KBM-7 (cell line): ENCODE measurements at regions not wholly inside any gene's neighbourhood (a gene's known extent, or its start where the extent isn't known, plus 50 kb on each side); places are given as distances from the start of the nearest gene placed in this dataset.
"Not testable (repeated sequence)": the region's sequence is repeated elsewhere in the genome, so short reads cannot be mapped to it uniquely, and the experiment has no call there.

ENCODE experiments used
- DNase-seq: peaks from one replicate; pipeline ENCODE4 v3.0.0-alpha.2; 2015
- in situ Hi-C: fragments of 300-500 bp; cut with MboI; formaldehyde crosslinking; loops from 2 replicates; pipeline ENCODE4 v1.14.3; 2020; ENCODE audit warnings: low sequenced_read_pairs, low pct_unique_long_range_greater_than_20kb, mixed read lengths

DNA sequence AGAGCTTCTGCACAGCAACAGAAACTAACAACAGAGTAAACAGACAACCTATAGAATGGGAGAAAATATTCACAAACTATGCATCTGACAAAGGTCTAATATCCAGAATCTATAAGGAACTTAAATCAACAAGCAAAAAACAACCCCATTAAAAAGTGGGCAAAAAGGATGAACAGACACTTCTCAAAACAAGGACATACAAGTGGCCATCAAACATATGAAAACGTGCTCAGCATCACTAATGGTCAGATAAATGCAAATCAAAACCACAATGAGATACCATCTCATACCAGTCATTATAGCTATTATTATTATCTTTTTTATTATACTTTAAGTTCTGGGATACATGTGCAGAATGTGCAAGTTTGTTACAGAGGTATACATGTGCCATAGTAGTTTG, 252.6 kb downstream of the PTGER3 start:
- in situ Hi-C loops, DNase-seq: not testable (repeated sequence)

DNA sequence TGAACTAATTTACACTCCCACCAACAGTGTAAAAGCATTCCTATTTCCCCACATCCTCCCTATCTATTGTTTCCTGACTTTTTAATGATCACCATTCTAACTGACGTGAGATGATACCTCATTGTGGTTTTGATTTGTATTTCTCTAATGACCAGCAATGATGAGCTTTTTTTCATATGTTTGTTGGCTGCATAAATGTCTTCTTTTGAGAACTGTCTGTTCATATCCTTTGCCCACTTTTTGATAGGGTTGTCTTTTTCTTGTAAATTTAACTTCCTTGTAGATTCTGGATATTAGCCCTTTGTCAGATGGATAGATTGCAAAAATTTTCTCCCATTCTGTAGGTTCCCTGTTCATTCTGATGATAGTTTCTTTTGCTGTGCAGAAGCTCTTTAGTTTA, 251.3 kb downstream of the PTGER3 start:
- in situ Hi-C loops = not testable (repeated sequence)

GRCh38 chr1:70802625-70803024, 245.0 kb downstream of the PTGER3 start:
- in situ Hi-C loops = not testable (repeated sequence)

More for the DNA sequence above, 251.3 kb downstream of the PTGER3 start:
- not testable (repeated sequence) for DNase-seq

GRCh38 chr1:70805641-70806040, 242.0 kb downstream of the PTGER3 start:
- no peak for DNase-seq
- in situ Hi-C loops = no loop called here

More at GRCh38 chr1:70802625-70803024, 245.0 kb downstream of the PTGER3 start:
- not testable (repeated sequence) for DNase-seq

- DNase-seq = no peak
- in situ Hi-C loops = no loop called here
Observed at GRCh38 chr1:70807088-70807664, 240.4 kb downstream of the PTGER3 start.

GRCh38 chr1:70809069-70809468, 238.5 kb downstream of the PTGER3 start:
- in situ Hi-C loops = no loop called here

DNA sequence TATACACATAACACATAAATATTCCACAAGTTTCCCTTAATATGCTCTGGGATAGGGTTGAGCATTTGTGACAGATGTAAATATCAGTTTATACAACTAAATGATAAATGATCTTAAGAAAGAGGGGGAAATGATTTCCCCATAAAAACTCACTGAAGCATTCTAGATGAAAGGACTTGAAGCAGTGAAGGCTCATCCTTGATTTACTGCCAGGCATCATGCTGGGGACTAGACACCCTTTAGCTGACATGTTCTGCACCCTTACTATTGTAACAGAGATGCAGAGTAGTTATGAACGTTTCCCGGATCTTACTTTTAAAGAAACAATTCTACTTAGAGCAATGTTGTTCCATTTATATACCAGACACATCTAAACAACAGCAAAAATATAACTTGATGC, 235.8 kb downstream of the PTGER3 start:
- in situ Hi-C loops = no loop called here
- no peak for DNase-seq

More at GRCh38 chr1:70809069-70809468, 238.5 kb downstream of the PTGER3 start:
- DNase-seq = no peak

DNA sequence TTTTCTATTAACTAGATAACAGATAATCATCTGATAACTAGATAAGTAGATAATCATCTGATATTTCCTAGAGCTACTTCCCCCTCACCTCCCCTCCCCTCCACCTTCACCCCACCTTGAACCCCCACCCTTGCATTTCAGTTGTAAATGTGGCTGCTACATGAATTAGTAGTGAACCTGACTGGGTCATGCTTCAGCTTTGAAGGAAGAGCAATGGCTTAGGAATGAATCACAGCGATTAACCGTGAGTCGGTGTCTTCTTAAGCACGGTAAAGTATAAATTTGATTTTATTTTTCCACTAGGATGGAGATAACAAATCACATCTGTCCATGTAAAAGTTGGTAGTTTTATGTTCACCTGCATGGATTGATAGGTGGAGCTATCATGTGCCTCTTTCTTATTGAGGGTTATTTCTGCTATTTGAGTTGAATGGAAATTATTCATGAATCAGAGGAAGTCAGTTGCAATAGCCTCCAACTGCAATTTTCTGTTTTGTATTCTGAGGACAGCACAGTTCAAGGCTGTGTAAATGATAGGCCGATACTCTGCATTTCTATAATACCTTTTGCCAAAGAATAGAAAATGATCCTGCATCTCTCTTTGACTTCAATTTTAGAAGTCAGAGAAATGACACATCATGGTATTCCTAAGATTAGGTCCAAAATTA, 235.0 kb downstream of the PTGER3 start:
- in situ Hi-C loops = no loop called here
- DNase-seq = no peak

- no peak for DNase-seq
- in situ Hi-C loops = no loop called here
Observed at GRCh38 chr1:70818401-70818800, 229.2 kb downstream of the PTGER3 start.

DNA sequence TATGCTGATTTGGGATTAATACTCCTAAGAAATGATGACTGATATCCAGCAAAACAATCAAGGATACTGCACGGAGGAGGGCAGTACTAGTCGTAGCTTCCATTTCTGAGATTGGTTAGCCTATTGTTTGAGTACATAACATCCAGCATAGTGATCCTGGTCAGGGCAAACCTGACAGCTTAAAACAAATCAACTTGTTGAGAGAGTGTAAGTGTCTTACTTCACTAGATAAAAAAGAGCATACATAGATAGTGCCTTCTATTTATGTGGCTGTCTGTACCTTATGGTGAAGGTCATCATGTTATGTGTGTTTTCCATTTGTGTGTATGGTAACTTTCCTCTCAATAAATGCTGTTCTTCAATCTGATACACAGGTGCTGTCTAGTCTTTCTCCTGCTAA, 228.4 kb downstream of the PTGER3 start:
- DNase-seq = no peak

DNA sequence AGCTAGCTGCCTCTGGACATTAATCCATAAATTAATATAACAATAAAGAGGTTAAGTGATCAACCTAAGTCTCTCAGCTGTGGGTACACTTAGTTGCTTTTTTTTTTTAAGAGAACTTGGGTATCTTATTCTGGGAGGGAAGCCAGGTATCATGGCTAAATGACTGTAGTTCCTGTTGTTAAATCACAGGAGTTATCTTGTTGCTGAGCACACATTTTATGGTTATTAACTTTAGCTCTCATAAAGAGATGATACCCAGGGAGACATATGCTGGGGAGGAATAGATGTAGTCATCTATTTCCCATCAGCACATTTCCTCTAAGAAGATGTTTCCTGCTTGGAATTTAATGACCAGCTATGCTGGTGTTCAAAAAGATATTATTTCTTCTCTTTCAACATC, 227.8 kb downstream of the PTGER3 start:
- no peak for DNase-seq
- in situ Hi-C loops = no loop called here

More for the DNA sequence above, 228.4 kb downstream of the PTGER3 start:
- in situ Hi-C loops = no loop called here

DNA sequence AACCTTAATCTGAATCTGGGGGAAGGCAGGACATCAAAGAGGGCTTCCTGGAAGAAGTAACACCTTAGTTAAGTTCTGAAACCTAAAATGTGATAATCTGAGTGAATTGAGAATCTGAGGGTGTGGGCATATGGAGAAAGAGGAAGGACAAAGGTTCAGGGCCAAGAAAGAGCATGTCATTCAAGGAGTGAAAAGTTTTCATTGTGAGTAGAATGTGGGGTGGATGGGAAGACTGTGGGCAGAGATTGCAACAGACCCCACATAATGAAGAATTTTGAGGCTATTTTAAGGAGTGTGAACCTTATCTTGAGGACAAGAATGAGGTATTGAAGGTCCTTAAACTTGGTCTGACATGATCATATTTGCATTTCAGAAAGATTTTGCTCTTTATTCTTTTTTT, 227.2 kb downstream of the PTGER3 start:
- in situ Hi-C loops = no loop called here

DNA sequence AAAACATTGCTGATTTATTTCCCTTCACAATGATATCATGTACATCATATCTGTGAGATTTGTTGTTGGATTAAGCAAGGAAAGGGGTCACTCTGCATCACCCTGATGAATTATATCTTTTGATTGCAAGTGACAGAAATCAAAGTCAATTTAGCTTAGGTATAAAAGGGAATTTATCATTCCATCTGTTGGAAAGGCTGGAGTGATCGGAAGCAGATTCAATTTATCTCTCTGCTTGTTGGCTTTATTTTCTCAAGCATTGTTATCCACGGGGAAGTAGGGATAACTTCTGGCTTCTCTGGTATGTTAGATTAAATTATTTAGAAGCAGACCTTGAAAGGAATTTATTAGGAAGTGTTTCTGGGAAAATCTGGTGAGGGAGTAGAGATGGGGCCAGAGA, 226.6 kb downstream of the PTGER3 start:
- DNase-seq = no peak
- in situ Hi-C loops = no loop called here

More for the DNA sequence above, 227.2 kb downstream of the PTGER3 start:
- DNase-seq = no peak

DNA sequence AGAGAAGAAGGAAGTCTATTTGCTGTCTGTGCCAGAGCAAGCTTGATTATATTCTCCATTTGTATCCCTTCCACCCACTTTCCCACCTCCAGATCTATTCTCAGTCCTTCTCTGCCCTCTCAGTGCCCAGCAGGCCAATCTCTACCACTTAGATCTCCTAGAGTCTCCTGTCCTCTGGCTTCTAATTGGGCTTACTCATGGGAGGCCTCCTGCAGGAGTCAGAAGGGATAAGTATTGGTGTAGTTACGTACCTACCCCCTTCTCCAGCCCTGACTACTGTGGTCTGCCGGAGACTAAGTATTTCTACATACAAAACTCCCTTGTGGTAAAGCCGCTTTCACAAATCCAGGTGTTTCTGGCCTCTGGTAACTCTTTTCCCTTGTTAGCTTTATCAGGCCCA, 221.2 kb downstream of the PTGER3 start:
- DNase-seq = no peak
- in situ Hi-C loops = no loop called here

- DNase-seq = no peak
- in situ Hi-C loops = no loop called here
Observed at GRCh38 chr1:70827030-70827429, 220.6 kb downstream of the PTGER3 start.

GRCh38 chr1:70828177-70828576, 219.4 kb downstream of the PTGER3 start:
- DNase-seq = no peak
- in situ Hi-C loops = no loop called here

DNA sequence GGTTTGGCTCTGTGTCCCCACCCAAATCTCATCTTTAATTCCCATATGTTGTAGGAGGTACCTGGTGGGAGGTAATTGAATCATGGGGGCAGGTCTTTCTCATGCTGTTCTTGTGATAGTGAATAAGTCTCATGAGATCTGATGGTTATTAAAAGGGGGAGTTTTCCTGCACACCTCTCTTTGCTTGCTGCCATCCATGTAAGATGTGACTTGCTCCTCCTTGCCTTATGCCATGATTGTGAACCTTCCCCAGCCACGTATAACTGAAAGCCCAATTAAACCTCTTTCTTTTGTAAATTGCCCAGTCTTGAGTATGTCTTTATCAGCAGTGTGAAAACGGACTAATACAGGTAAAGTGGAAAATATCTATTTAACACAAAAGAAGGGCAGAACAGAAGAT, 213.3 kb downstream of the PTGER3 start:
- in situ Hi-C loops, DNase-seq: not testable (repeated sequence)

DNA sequence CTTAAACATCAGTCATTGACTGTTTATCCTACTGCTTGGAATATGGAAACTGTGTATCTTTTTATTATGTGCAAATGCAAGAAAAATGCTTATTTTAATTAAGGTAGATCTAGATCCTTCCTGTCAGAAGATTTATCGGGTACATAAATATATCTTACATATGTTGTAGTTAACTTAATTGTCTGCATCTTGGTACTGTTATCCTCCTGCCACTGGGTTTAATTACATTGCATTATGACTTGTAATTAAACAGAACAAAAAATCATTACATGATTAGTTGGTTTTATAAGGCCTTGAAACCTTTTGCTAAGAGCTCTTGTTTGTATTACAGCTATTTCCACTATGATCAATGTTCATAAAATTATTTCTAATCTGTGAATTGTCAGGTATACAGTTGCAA, 211.2 kb downstream of the PTGER3 start:
- DNase-seq = no peak
- in situ Hi-C loops = no loop called here

- no peak for DNase-seq
Observed at GRCh38 chr1:70840260-70840953, 207.2 kb downstream of the PTGER3 start.

GRCh38 chr1:70842562-70842961, 205.1 kb downstream of the PTGER3 start:
- DNase-seq = no peak
- in situ Hi-C loops = no loop called here

More at GRCh38 chr1:70840260-70840953, 207.2 kb downstream of the PTGER3 start:
- in situ Hi-C loops = no loop called here
